ENCODE measurements at regions not wholly inside any gene's neighbourhood (a gene's known extent, or its start where the extent isn't known, plus 50 kb on each side); places are given as distances from the start of the nearest gene placed in this dataset.

GRCh38 chr13:111668451-111668850 is 348.0 kb downstream of the TEX29 start:
- TF ChIP-seq EP300 (IDR thresholded peaks at IDR 0.05; ENCODE audit: borderline replicate concordance in 1 of 2, low read depth in 1 of 2, low read length in 1 of 2), result no peak
- no peak for TF ChIP-seq CTCF (IDR thresholded peaks at IDR 0.05)
- TF ChIP-seq POLR2AphosphoS5 (IDR thresholded peaks at IDR 0.05; ENCODE audit: low read depth, low read length), result no peak
- no peak for TF ChIP-seq RFX5 (IDR thresholded peaks at IDR 0.05; ENCODE audit: low read length)
- no peak for TF ChIP-seq FOXJ3 (CRISPR knock-in tag; IDR thresholded peaks at IDR 0.05)
- TF ChIP-seq SMC3 (IDR thresholded peaks at IDR 0.05; ENCODE audit: low read depth, low read length), result no peak
- no peak for TF ChIP-seq RCOR1 (IDR thresholded peaks at IDR 0.05; ENCODE audit: low read length)
- TF ChIP-seq REST (IDR thresholded peaks at IDR 0.05; ENCODE audit: low read depth, low read length), result no peak
- TF ChIP-seq MXI1 (IDR thresholded peaks at IDR 0.05; ENCODE audit: low read depth, low read length), result no peak

Measured in SK-N-SH (cell line).